K562 (cell line): ENCODE measurements at regions not wholly inside any gene's neighbourhood (a gene's known extent, or its start where the extent isn't known, plus 50 kb on each side); places are given as distances from the start of the nearest gene placed in this dataset.

ENCODE experiments used
- ATAC-seq: fragments of 200-7000 bp; cut with Tn5 transposase; 3 replicates; pipeline ENCODE4 v1.9.1; 2020; ENCODE audit warnings: moderate library complexity
- BruUV-seq: library from RNA; stranded (reverse); fragments of 400-500 nt; replicated peaks from 2 replicates; lab custom pipeline; 2021; lab: Mats Ljungman, UMichigan
- CTCF ChIA-PET: fragments of 300-600 bp; formaldehyde crosslinking; extraction: SDS; loops from one replicate; lab custom pipeline; 2021; ENCODE audit warnings: low intra/inter-chr PET ratio; lab: Yijun Ruan, JAX
- POLR2A ChIA-PET: fragments of 300-600, 350-650 bp; sonication (Branson Sonifier 250); formaldehyde crosslinking; extraction: SDS; loops from one replicate; lab custom pipeline; 2021; ENCODE audit warnings: antibody characterized with exemption, inconsistent platforms; lab: Yijun Ruan, JAX
- DNase-seq, 4 experiments: peaks; one replicate each; pipeline versions ENCODE4 v3.0.0 to v3.0.0-alpha.2; 2011 to 2018; ENCODE audit warnings: low spot score in 3 of 4, mixed read lengths in 3 of 4; ENCODE audit errors: extremely low read depth in 1 of 4
- FAIRE-seq: peaks from 2 replicates; lab custom pipeline; 2011; peaks lifted over from hg19 to GRCh38; lab: Jason Lieb, UNC
- H2AFZ ChIP-seq: 2 replicates; pipeline ENCODE4 v1.6.0; 2011; ENCODE audit warnings: low read depth, low read length, control low read depth, inconsistent platforms
- H3K27ac ChIP-seq: fragments of 200-600 bp; 3 replicates; pipeline ENCODE4 v1.8.0; 2011; ENCODE audit warnings: low read depth, mild to moderate bottlenecking, control low read depth, inconsistent platforms, low read length, moderate library complexity, mixed read lengths; ENCODE audit errors: extremely low read depth
- H3K27me3 ChIP-seq, 2 experiments: fragments of 300-600 bp in 1 of 2; 2 replicates in 1 of 2; 3 replicates in 1 of 2; pipeline versions ENCODE4 v1.6.0 to v1.8.0; 2011; ENCODE audit warnings: inconsistent platforms in 2 of 2, low read length in 2 of 2, mild to moderate bottlenecking in 1 of 2, mixed read lengths in 1 of 2, moderate library complexity in 1 of 2; ENCODE audit not compliant: control insufficient read depth in 2 of 2, insufficient read depth in 2 of 2
- H3K36me3 ChIP-seq: fragments of 300-600 bp; 3 replicates; pipeline ENCODE4 v1.8.0; 2011; ENCODE audit warnings: mild to moderate bottlenecking, low read length, inconsistent platforms; ENCODE audit not compliant: control insufficient read depth, insufficient read depth
- H3K4me1 ChIP-seq, 2 experiments: fragments of 200-600 bp in 1 of 2; replicated peaks in 1 of 2; 2 replicates in 1 of 2; 3 replicates in 1 of 2; pipeline versions ENCODE4 v1.5.1 to v1.8.0; 2011; ENCODE audit warnings: inconsistent platforms in 2 of 2, low read length in 2 of 2, mild to moderate bottlenecking in 1 of 2, mixed read lengths in 1 of 2, moderate library complexity in 1 of 2; ENCODE audit not compliant: control insufficient read depth in 2 of 2, insufficient read depth in 2 of 2
- H3K4me2 ChIP-seq: 2 replicates; pipeline ENCODE4 v1.6.1; 2011; ENCODE audit warnings: low read length, control low read depth, inconsistent platforms, mixed read lengths; ENCODE audit not compliant: insufficient read depth
- H3K4me3 ChIP-seq: fragments of 200-600 bp; sonication (generic), shearing (Covaris generic); 2 replicates; pipeline ENCODE4 v1.5.1; 2016; ENCODE audit warnings: control low read depth, inconsistent platforms
- H3K79me2 ChIP-seq: fragments of 200-600 bp; 3 replicates; pipeline ENCODE4 v1.8.0; 2011; ENCODE audit warnings: low read length, inconsistent platforms; ENCODE audit not compliant: control insufficient read depth, insufficient read depth
- H3K9ac ChIP-seq, 2 experiments: 2 replicates each; pipeline versions ENCODE4 v1.6.0 to v1.6.1; 2011; ENCODE audit warnings: low read depth in 2 of 2, low read length in 2 of 2, control low read depth in 1 of 2, inconsistent platforms in 1 of 2, mild to moderate bottlenecking in 1 of 2, mixed read lengths in 1 of 2; ENCODE audit not compliant: insufficient read depth in 1 of 2
- H3K9me1 ChIP-seq: one replicate; pipeline ENCODE4 v1.6.0; 2011; ENCODE audit warnings: inconsistent platforms, mild to moderate bottlenecking, low read length, moderate library complexity; ENCODE audit not compliant: control insufficient read depth, insufficient read depth
- H3K9me3 ChIP-seq: replicated peaks from 2 replicates; pipeline ENCODE4 v1.5.1; 2011; ENCODE audit warnings: low read depth, low read length, inconsistent platforms; ENCODE audit not compliant: control insufficient read depth, insufficient read depth
- H4K20me1 ChIP-seq: replicated peaks from 2 replicates; pipeline ENCODE4 v1.6.1; 2011; ENCODE audit warnings: low read length, inconsistent platforms, mixed read lengths; ENCODE audit not compliant: control insufficient read depth, insufficient read depth
- IRF2 ChIP-seq: sonication (generic); formaldehyde crosslinking; IDR thresholded peaks from 2 replicates; pipeline ENCODE4 v1.8.1; 2022; ENCODE audit warnings: mild to moderate bottlenecking, missing genetic modification reagents
- MCM5 ChIP-seq: fragments of 450-650 bp; IDR thresholded peaks from 2 replicates; pipeline ENCODE4 v1.6.1; 2016; ENCODE audit warnings: low read depth
- MED1 ChIP-seq: sonication (generic); formaldehyde crosslinking; IDR thresholded peaks from 2 replicates; pipeline ENCODE4 v1.8.1; 2023; ENCODE audit warnings: missing genetic modification reagents, borderline replicate concordance
- ZNF197 ChIP-seq: fragments of 200-800 bp; sonication (Bioruptor generic); IDR thresholded peaks from 2 replicates; pipeline ENCODE4 v1.6.1; 2016; ENCODE audit warnings: low read depth, missing genetic modification characterization, missing compliant biosample characterization
- ZNF644 ChIP-seq: fragments of 200-800 bp; sonication (Bioruptor generic); IDR thresholded peaks from 2 replicates; pipeline ENCODE4 v1.6.1; 2016; ENCODE audit warnings: low read depth, missing genetic modification characterization, missing compliant biosample characterization
- WGBS: fragments of 100-300 bp; shearing (Covaris generic); methylation state at CpG from one replicate; pipeline ENCODE4 v1.1.6; 2016; ENCODE audit warnings: low coverage, mixed read lengths; ENCODE audit not compliant: insufficient coverage; ENCODE audit errors: missing lambda C conversion rate; 5-methylcytosine and 5-hydroxymethylcytosine counted together
- in situ Hi-C: fragments of 300-500 bp; cut with MboI; formaldehyde crosslinking; loops from 4 replicates; pipeline ENCODE4 v1.15.0; 2018; ENCODE audit warnings: inconsistent platforms, mixed read lengths
- intact Hi-C: fragments of 100-400 bp; cut with micrococcal nuclease; formaldehyde crosslinking; loops from 2 replicates; pipeline ENCODE4 v1.14.2; 2022
- TF ChIP-seq, protein P1 (sequence below): fragments of 450-650 bp; IDR thresholded peaks from 2 replicates; pipeline ENCODE4 v1.6.1; 2016
- TF ChIP-seq, protein P2 (sequence below): fragments of 450-650 bp; IDR thresholded peaks from 2 replicates; pipeline ENCODE4 v1.6.1; 2016; ENCODE audit warnings: mild to moderate bottlenecking, moderate library complexity
- TF ChIP-seq, protein P3 (sequence below): fragments of 250-450 bp; sonication (Bioruptor Pico); IDR thresholded peaks from 2 replicates; pipeline ENCODE4 v1.5.0; 2022; ENCODE audit warnings: mild to moderate bottlenecking

DNA sequence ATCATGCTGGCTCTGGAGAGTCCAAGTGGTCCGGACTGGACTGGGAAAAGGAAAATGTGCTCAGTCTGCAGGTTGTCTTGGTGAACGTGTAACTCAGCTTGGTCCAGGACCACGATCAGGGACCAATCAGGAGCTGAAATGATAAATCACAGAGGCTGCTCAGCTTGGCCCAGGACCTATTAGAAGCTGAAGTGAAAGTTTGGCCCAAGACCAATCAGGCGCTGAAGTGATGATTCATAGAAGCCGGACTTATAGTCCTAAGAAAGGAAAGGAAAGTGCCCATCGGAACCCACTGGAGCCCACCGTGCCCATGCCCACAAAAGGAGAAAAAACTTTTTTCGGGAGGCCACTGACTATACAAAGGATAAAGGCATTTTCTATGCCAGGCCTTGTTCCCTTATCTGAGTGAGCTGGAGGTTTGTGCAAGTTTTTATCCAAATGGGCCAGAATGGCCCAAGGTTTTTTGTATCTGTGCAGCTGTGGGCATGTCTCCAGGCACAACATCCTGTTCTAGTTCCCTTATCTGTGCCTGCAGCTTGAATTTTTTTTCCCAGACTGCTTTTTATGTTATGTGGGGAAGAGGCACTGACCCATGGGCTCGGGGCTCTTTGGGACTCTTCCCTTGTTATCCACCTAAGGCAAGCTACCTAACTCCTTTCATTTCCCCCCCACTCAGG, 194.4 kb downstream of the FAM133A start:
- DNase-seq (no peak), ATAC-seq (no peak), FAIRE-seq (no peak)
- BruUV-seq = no TSS peak
- Histone ChIP-seq H3K79me2 (no peaks in the 10 kb centered on the region), H3K27me3 (no peaks in the 10 kb centered on the region), H4K20me1 (no peaks in the 10 kb centered on the region), H3K9me1 (no peaks in the 10 kb centered on the region), H3K9me3 (no peaks in the 10 kb centered on the region), H3K9ac (no peak overlapping the region), H3K36me3 (no peaks in the 10 kb centered on the region), H3K4me1 (no peaks in the 10 kb centered on the region), H3K4me3 (no peak overlapping the region), H3K4me2 (no peak overlapping the region)
- CTCF ChIA-PET = no interaction called here
- POLR2A ChIA-PET = no interaction called here
- intact Hi-C loops = no loop called here
- TF ChIP-seq MED1 (CRISPR knock-in tag) (no peak), ZNF644 (tag) (no peak), MCM5 (no peak), ZNF197 (CRISPR knock-in tag) (no peak), IRF2 (CRISPR knock-in tag) (no peak)
- TF ChIP-seq, protein P1, sequence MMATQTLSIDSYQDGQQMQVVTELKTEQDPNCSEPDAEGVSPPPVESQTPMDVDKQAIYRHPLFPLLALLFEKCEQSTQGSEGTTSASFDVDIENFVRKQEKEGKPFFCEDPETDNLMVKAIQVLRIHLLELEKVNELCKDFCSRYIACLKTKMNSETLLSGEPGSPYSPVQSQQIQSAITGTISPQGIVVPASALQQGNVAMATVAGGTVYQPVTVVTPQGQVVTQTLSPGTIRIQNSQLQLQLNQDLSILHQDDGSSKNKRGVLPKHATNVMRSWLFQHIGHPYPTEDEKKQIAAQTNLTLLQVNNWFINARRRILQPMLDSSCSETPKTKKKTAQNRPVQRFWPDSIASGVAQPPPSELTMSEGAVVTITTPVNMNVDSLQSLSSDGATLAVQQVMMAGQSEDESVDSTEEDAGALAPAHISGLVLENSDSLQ = no peak
- TF ChIP-seq, protein P2, sequence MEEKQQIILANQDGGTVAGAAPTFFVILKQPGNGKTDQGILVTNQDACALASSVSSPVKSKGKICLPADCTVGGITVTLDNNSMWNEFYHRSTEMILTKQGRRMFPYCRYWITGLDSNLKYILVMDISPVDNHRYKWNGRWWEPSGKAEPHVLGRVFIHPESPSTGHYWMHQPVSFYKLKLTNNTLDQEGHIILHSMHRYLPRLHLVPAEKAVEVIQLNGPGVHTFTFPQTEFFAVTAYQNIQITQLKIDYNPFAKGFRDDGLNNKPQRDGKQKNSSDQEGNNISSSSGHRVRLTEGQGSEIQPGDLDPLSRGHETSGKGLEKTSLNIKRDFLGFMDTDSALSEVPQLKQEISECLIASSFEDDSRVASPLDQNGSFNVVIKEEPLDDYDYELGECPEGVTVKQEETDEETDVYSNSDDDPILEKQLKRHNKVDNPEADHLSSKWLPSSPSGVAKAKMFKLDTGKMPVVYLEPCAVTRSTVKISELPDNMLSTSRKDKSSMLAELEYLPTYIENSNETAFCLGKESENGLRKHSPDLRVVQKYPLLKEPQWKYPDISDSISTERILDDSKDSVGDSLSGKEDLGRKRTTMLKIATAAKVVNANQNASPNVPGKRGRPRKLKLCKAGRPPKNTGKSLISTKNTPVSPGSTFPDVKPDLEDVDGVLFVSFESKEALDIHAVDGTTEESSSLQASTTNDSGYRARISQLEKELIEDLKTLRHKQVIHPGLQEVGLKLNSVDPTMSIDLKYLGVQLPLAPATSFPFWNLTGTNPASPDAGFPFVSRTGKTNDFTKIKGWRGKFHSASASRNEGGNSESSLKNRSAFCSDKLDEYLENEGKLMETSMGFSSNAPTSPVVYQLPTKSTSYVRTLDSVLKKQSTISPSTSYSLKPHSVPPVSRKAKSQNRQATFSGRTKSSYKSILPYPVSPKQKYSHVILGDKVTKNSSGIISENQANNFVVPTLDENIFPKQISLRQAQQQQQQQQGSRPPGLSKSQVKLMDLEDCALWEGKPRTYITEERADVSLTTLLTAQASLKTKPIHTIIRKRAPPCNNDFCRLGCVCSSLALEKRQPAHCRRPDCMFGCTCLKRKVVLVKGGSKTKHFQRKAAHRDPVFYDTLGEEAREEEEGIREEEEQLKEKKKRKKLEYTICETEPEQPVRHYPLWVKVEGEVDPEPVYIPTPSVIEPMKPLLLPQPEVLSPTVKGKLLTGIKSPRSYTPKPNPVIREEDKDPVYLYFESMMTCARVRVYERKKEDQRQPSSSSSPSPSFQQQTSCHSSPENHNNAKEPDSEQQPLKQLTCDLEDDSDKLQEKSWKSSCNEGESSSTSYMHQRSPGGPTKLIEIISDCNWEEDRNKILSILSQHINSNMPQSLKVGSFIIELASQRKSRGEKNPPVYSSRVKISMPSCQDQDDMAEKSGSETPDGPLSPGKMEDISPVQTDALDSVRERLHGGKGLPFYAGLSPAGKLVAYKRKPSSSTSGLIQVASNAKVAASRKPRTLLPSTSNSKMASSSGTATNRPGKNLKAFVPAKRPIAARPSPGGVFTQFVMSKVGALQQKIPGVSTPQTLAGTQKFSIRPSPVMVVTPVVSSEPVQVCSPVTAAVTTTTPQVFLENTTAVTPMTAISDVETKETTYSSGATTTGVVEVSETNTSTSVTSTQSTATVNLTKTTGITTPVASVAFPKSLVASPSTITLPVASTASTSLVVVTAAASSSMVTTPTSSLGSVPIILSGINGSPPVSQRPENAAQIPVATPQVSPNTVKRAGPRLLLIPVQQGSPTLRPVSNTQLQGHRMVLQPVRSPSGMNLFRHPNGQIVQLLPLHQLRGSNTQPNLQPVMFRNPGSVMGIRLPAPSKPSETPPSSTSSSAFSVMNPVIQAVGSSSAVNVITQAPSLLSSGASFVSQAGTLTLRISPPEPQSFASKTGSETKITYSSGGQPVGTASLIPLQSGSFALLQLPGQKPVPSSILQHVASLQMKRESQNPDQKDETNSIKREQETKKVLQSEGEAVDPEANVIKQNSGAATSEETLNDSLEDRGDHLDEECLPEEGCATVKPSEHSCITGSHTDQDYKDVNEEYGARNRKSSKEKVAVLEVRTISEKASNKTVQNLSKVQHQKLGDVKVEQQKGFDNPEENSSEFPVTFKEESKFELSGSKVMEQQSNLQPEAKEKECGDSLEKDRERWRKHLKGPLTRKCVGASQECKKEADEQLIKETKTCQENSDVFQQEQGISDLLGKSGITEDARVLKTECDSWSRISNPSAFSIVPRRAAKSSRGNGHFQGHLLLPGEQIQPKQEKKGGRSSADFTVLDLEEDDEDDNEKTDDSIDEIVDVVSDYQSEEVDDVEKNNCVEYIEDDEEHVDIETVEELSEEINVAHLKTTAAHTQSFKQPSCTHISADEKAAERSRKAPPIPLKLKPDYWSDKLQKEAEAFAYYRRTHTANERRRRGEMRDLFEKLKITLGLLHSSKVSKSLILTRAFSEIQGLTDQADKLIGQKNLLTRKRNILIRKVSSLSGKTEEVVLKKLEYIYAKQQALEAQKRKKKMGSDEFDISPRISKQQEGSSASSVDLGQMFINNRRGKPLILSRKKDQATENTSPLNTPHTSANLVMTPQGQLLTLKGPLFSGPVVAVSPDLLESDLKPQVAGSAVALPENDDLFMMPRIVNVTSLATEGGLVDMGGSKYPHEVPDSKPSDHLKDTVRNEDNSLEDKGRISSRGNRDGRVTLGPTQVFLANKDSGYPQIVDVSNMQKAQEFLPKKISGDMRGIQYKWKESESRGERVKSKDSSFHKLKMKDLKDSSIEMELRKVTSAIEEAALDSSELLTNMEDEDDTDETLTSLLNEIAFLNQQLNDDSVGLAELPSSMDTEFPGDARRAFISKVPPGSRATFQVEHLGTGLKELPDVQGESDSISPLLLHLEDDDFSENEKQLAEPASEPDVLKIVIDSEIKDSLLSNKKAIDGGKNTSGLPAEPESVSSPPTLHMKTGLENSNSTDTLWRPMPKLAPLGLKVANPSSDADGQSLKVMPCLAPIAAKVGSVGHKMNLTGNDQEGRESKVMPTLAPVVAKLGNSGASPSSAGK = no peak
- TF ChIP-seq, protein P3, sequence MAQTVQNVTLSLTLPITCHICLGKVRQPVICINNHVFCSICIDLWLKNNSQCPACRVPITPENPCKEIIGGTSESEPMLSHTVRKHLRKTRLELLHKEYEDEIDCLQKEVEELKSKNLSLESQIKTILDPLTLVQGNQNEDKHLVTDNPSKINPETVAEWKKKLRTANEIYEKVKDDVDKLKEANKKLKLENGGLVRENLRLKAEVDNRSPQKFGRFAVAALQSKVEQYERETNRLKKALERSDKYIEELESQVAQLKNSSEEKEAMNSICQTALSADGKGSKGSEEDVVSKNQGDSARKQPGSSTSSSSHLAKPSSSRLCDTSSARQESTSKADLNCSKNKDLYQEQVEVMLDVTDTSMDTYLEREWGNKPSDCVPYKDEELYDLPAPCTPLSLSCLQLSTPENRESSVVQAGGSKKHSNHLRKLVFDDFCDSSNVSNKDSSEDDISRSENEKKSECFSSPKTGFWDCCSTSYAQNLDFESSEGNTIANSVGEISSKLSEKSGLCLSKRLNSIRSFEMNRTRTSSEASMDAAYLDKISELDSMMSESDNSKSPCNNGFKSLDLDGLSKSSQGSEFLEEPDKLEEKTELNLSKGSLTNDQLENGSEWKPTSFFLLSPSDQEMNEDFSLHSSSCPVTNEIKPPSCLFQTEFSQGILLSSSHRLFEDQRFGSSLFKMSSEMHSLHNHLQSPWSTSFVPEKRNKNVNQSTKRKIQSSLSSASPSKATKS (CRISPR knock-in tag) = no peak
- TF ChIP-seq, all 486 proteins: peak for 0
- 0% methylated on average over 7 of the region's 9 CpGs for WGBS
- Histone ChIP-seq H3K27ac (no peak overlapping the region), H2AFZ (no peak overlapping the region)
- in situ Hi-C loops = no loop called here
